ENCODE measurements at regions not wholly inside any gene's neighbourhood (a gene's known extent, or its start where the extent isn't known, plus 50 kb on each side); places are given as distances from the start of the nearest gene placed in this dataset.

DNA sequence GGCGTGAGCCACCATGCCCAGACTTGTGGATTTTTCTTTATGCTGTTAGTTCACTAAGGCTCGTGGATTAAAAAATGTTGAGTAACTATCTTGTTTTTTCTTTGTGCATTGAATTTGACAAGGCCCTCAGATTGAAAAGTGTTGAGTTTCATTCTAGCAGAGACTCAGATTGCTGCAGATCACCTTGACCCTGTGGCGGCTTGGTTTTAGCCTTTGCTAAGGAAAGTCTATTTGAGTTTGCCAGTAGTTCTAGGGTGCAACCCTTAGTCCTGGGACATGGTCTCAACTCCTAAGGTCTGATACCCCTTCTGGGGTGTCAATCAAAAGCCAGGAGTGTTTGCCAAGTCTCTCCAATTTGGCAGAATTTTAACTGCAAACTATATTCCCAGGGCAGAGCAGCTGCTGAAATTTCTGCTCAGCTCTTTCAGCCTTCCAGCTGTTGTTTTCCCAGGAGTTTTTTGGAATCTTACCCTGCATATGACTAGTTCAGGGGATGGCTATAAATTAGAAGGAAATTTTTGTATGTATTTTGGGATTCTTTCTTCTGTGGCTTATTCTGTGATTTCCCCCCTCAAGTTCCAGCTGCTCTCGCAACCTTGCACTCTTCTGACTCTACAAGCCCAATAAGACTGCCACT, 84.3 kb upstream of the HAND1 start:
- Histone ChIP-seq H3K9me3 (ENCODE audit: low read length) (no peaks in the 10 kb centered on the region), H3K4me3 (ENCODE audit: low read depth, low read length, poor library complexity, severe bottlenecking) (no peak overlapping the region), H2AFZ (ENCODE audit: low read length) (no peak overlapping the region), H3K4me2 (ENCODE audit: low read length) (no peak overlapping the region), H3K27ac (ENCODE audit: low read depth, low read length, poor library complexity, severe bottlenecking) (no peak overlapping the region), H3K4me1 (ENCODE audit: insufficient read depth, low read length, poor library complexity, severe bottlenecking) (no peaks in the 10 kb centered on the region), H4K20me1 (ENCODE audit: insufficient read depth, low read length) (no peaks in the 10 kb centered on the region), H3K36me3 (ENCODE audit: insufficient read depth, low read length) (no peaks in the 10 kb centered on the region), H3K79me2 (ENCODE audit: insufficient read depth, low read depth, low read length) (no peaks in the 10 kb centered on the region), H3K9me2 (ENCODE audit: insufficient read depth, low read length) (no peaks in the 10 kb centered on the region)
- no peak for DNase-seq (ENCODE audit: low spot score)
- POLR2A ChIA-PET = no interaction called here
- TF ChIP-seq, protein P1, sequence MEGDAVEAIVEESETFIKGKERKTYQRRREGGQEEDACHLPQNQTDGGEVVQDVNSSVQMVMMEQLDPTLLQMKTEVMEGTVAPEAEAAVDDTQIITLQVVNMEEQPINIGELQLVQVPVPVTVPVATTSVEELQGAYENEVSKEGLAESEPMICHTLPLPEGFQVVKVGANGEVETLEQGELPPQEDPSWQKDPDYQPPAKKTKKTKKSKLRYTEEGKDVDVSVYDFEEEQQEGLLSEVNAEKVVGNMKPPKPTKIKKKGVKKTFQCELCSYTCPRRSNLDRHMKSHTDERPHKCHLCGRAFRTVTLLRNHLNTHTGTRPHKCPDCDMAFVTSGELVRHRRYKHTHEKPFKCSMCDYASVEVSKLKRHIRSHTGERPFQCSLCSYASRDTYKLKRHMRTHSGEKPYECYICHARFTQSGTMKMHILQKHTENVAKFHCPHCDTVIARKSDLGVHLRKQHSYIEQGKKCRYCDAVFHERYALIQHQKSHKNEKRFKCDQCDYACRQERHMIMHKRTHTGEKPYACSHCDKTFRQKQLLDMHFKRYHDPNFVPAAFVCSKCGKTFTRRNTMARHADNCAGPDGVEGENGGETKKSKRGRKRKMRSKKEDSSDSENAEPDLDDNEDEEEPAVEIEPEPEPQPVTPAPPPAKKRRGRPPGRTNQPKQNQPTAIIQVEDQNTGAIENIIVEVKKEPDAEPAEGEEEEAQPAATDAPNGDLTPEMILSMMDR (conservative IDR thresholded peaks at IDR 0.05; ENCODE audit: low read length) = no peak
- no peak for TF ChIP-seq EZH2phosphoT487 (IDR thresholded peaks at IDR 0.05; ENCODE audit: borderline replicate concordance, low read depth, low read length)
- intact Hi-C loops (cut with micrococcal nuclease; ENCODE audit: unreplicated experiment) = no loop called here
- BruUV-seq (replicated peaks) = no TSS peak
- CTCF ChIA-PET (ENCODE audit: unreplicated experiment) = no interaction called here

DNA sequence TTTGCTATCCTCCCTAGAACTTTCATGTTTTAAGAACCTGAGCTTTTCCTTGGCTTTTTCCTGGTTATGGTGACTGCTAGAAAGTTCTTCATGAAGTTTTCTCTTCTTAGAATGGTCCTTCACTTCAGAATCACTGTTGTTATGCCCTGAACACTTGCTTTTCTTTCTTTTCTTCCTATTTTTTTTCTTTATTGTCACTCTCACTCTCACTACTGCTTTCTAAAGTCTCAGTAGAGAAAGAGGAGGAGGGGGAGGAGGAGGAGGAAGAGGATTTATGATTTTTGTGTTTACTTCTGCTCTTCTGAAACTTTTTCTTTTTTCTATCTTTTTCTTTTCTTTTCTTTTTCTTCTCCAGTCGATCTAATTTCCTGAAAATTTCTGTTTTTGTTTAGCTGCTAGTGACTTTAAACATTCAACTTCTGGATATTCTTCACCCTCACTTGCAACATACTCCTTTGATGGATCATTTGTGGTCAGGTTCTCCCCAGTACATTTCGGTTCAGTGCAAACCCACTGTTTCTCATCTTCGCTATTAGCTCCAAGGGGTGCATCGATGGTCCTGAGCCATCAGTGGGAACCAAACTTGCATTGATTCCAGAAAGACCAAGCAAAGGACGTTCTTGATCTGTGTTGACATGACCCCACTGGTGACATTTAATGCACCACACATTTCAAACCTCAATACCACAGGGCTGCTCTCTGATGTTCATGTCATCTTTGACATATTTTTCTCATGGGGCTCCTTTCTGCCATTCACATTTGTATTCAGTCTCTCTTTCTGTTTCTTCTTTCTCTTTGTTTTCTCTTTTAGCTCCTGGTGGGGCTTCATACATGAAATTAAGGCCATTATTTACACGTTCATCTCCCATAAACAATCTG, 81.6 kb upstream of the HAND1 start:
- no TSS peak for BruUV-seq (replicated peaks)

More for the DNA sequence above, 81.6 kb upstream of the HAND1 start:
- Histone ChIP-seq H3K9me3 (ENCODE audit: low read length) (no peaks in the 10 kb centered on the region), H2AFZ (ENCODE audit: low read length) (no peak overlapping the region), H3K9me2 (ENCODE audit: insufficient read depth, low read length) (no peaks in the 10 kb centered on the region), H4K20me1 (ENCODE audit: insufficient read depth, low read length) (no peaks in the 10 kb centered on the region), H3K79me2 (ENCODE audit: insufficient read depth, low read depth, low read length) (no peaks in the 10 kb centered on the region), H3K4me1 (ENCODE audit: insufficient read depth, low read length, poor library complexity, severe bottlenecking) (no peaks in the 10 kb centered on the region), H3K27ac (ENCODE audit: low read depth, low read length, poor library complexity, severe bottlenecking) (no peak overlapping the region), H3K4me2 (ENCODE audit: low read length) (no peak overlapping the region), H3K36me3 (ENCODE audit: insufficient read depth, low read length) (no peaks in the 10 kb centered on the region), H3K4me3 (ENCODE audit: low read depth, low read length, poor library complexity, severe bottlenecking) (no peak overlapping the region)
- TF ChIP-seq, protein P1 (conservative IDR thresholded peaks at IDR 0.05; ENCODE audit: low read length) = no peak
- TF ChIP-seq EZH2phosphoT487 (IDR thresholded peaks at IDR 0.05; ENCODE audit: borderline replicate concordance, low read depth, low read length) = no peak
- no peak for DNase-seq (ENCODE audit: low spot score)
- CTCF ChIA-PET (ENCODE audit: unreplicated experiment) = no interaction called here
- intact Hi-C loops (cut with micrococcal nuclease; ENCODE audit: unreplicated experiment) = no loop called here
- POLR2A ChIA-PET = interaction anchor here (0.7 kb wide), 1 partner anchor 110 kb away, joined by 8 read pairs; no protein-coding TSS in a partner anchor

Data from OCI-LY7 (cell line).